DND-41 (cell line): ENCODE measurements at regions not wholly inside any gene's neighbourhood (a gene's known extent, or its start where the extent isn't known, plus 50 kb on each side); places are given as distances from the start of the nearest gene placed in this dataset.

Experiments
- ATAC-seq: fragments of 200-7000 bp; cut with Tn5 transposase; 3 replicates; pipeline ENCODE4 v1.9.1; 2021; ENCODE audit warnings: low read depth; ENCODE audit not compliant: insufficient read depth
- DNase-seq: peaks from one replicate; pipeline ENCODE4 v3.0.0-alpha.2; 2020
- H2AFZ ChIP-seq: 2 replicates; pipeline ENCODE4 v1.6.0; 2012; ENCODE audit warnings: low read depth, low read length
- H3K27ac ChIP-seq: 2 replicates; pipeline ENCODE4 v1.5.1; 2012; ENCODE audit warnings: low read length, inconsistent platforms
- H3K27me3 ChIP-seq: fragments of 200-600 bp; sonication (generic); 2 replicates; pipeline ENCODE4 v1.6.0; 2012; ENCODE audit warnings: low read length, mild to moderate bottlenecking, inconsistent platforms; ENCODE audit not compliant: insufficient read depth, poor library complexity
- H3K36me3 ChIP-seq: 2 replicates; pipeline ENCODE4 v1.5.1; 2012; ENCODE audit warnings: low read length, inconsistent platforms; ENCODE audit not compliant: insufficient read depth
- H3K4me1 ChIP-seq: 2 replicates; pipeline ENCODE4 v1.5.1; 2012; ENCODE audit warnings: mild to moderate bottlenecking, low read length; ENCODE audit not compliant: insufficient read depth
- H3K4me2 ChIP-seq: 2 replicates; pipeline ENCODE4 v1.6.0; 2012; ENCODE audit warnings: mild to moderate bottlenecking, moderate library complexity, low read length, inconsistent platforms; ENCODE audit not compliant: insufficient read depth
- H3K4me3 ChIP-seq, 2 experiments: fragments of 200-600 bp in 1 of 2; shearing (Covaris generic) in 1 of 2; 2 replicates each; pipeline ENCODE4 v1.5.1; 2012 to 2016; ENCODE audit warnings: inconsistent platforms in 2 of 2, low read length in 2 of 2, mild to moderate bottlenecking in 2 of 2, low read depth in 1 of 2, moderate library complexity in 1 of 2
- H3K79me2 ChIP-seq: 2 replicates; pipeline ENCODE4 v1.6.0; 2012; ENCODE audit warnings: low read length, inconsistent platforms; ENCODE audit not compliant: insufficient read depth
- H3K9ac ChIP-seq: 2 replicates; pipeline ENCODE4 v1.6.0; 2012; ENCODE audit warnings: low read depth, mild to moderate bottlenecking, inconsistent platforms, low read length, moderate library complexity
- H3K9me3 ChIP-seq: 2 replicates; pipeline ENCODE4 v1.5.1; 2012; ENCODE audit warnings: low read length, moderate library complexity, mild to moderate bottlenecking, inconsistent platforms; ENCODE audit not compliant: insufficient read depth, severe bottlenecking
- H4K20me1 ChIP-seq: 2 replicates; pipeline ENCODE4 v1.6.0; 2012; ENCODE audit warnings: low read length; ENCODE audit not compliant: insufficient read depth
- CTCF ChIP-seq: IDR thresholded peaks from 2 replicates; pipeline ENCODE4 v1.5.1; 2012; ENCODE audit warnings: borderline replicate concordance, low read length, moderate library complexity, mild to moderate bottlenecking; ENCODE audit not compliant: poor library complexity, severe bottlenecking; ENCODE audit errors: extremely low read depth
- EZH2 ChIP-seq: IDR thresholded peaks from 3 replicates; pipeline ENCODE4 v1.6.1; 2012; ENCODE audit warnings: borderline replicate concordance, low read depth, mild to moderate bottlenecking, moderate library complexity, low read length, inconsistent platforms; ENCODE audit not compliant: severe bottlenecking

DNA sequence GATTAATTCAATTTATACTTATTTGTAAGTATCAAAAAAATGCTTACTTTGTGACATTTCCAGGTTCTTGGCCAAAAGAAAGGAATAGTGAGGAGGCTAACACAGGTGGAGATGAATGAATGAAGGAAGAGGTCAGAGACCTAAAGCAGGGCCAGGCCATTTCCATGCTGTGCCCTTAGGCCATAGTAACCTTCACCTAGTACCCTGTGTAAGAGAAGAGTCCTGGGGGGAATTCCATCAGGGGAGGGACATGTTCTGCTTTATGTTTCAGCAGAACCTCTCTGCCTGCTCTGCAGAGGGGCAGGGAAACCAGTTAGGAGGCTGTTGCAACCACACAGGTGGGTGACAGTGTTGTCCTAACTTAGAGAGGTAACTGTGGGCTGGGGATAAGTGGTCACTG is 204.2 kb upstream of the CDH20 start:
- Histone ChIP-seq H2AFZ (no peak overlapping the region), H3K4me2 (no peak overlapping the region)

GRCh38 chr18:61132031-61132430 is 201.2 kb upstream of the CDH20 start:
- no peaks in the 10 kb centered on the region for H3K36me3 ChIP-seq
- no peak overlapping the region for H3K9ac ChIP-seq
- H3K9me3 ChIP-seq = no peaks in the 10 kb centered on the region
- no peaks in the 10 kb centered on the region for H3K79me2 ChIP-seq
- H3K4me3 ChIP-seq = no peak overlapping the region
- H3K4me1 ChIP-seq = no peaks in the 10 kb centered on the region
- no peak for ATAC-seq
- H3K27me3 ChIP-seq = peaks cover 2% of the 10 kb centered on the region
- H2AFZ ChIP-seq = no peak overlapping the region
- H3K27ac ChIP-seq = no peak overlapping the region
- no peak overlapping the region for H3K4me2 ChIP-seq
- no peaks in the 10 kb centered on the region for H4K20me1 ChIP-seq
- TF ChIP-seq CTCF (no peak), EZH2 (no peak)
- DNase-seq = no peak

More for the DNA sequence above, 204.2 kb upstream of the CDH20 start:
- no peak overlapping the region for H3K4me3 ChIP-seq
- H3K9ac ChIP-seq = no peak overlapping the region
- H4K20me1 ChIP-seq = no peaks in the 10 kb centered on the region
- no peaks in the 10 kb centered on the region for H3K36me3 ChIP-seq
- H3K27ac ChIP-seq = no peak overlapping the region
- no peak for ATAC-seq
- no peak for DNase-seq
- H3K4me1 ChIP-seq = no peaks in the 10 kb centered on the region
- TF ChIP-seq CTCF (no peak), EZH2 (no peak)
- peaks cover 2% of the 10 kb centered on the region for H3K27me3 ChIP-seq
- no peaks in the 10 kb centered on the region for H3K9me3 ChIP-seq
- no peaks in the 10 kb centered on the region for H3K79me2 ChIP-seq

DNA sequence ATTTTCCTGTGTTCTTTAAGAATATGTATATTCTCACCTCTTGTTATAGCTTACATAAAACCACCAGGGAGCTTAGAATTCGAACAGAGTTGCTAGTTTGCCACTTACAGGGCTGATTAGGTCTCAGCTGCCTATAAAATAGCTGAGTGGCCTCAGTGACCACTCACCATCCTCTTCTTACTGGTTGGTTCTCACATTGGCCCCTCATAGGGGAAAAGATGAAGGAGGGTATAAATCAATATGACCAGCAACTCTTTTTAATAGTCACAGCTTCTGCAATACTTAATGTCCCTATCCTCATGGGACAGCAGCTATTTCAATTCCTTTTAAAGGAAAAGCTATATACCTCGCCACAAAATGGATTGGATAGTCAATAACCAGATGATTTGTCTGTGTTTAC is 199.4 kb upstream of the CDH20 start:
- H4K20me1 ChIP-seq = no peaks in the 10 kb centered on the region
- H3K9ac ChIP-seq = no peak overlapping the region
- ATAC-seq (no peak), DNase-seq (no peak)
- no peaks in the 10 kb centered on the region for H3K9me3 ChIP-seq
- H3K4me1 ChIP-seq = no peaks in the 10 kb centered on the region
- no peak overlapping the region for H3K4me2 ChIP-seq
- H3K79me2 ChIP-seq = no peaks in the 10 kb centered on the region
- peaks cover 2% of the 10 kb centered on the region for H3K27me3 ChIP-seq
- no peak overlapping the region for H3K4me3 ChIP-seq
- H3K27ac ChIP-seq = no peak overlapping the region
- TF ChIP-seq CTCF (no peak), EZH2 (no peak)
- no peak overlapping the region for H2AFZ ChIP-seq
- H3K36me3 ChIP-seq = no peaks in the 10 kb centered on the region

GRCh38 chr18:61136711-61137251 is 196.4 kb upstream of the CDH20 start:
- no peak for DNase-seq
- H3K4me1 ChIP-seq = no peaks in the 10 kb centered on the region
- H3K79me2 ChIP-seq = no peaks in the 10 kb centered on the region
- no peak for ATAC-seq
- no peak overlapping the region for H3K4me2 ChIP-seq
- no peak overlapping the region for H2AFZ ChIP-seq
- peaks cover 2% of the 10 kb centered on the region for H3K27me3 ChIP-seq
- H4K20me1 ChIP-seq = no peaks in the 10 kb centered on the region
- H3K9ac ChIP-seq = no peak overlapping the region
- TF ChIP-seq CTCF (no peak), EZH2 (no peak)
- H3K36me3 ChIP-seq = no peaks in the 10 kb centered on the region
- H3K27ac ChIP-seq = no peak overlapping the region
- no peaks in the 10 kb centered on the region for H3K9me3 ChIP-seq
- no peak overlapping the region for H3K4me3 ChIP-seq
